ENCODE measurements at regions not wholly inside any gene's neighbourhood (a gene's known extent, or its start where the extent isn't known, plus 50 kb on each side); places are given as distances from the start of the nearest gene placed in this dataset.

- intact Hi-C loops (cut with micrococcal nuclease), result no loop called here
- no peak for DNase-seq
- no peak for ATAC-seq
Measured at GRCh38 chr14:51307551-51307950, 67.5 kb downstream of the TMX1 start.

GRCh38 chr14:51308866-51309265 lies 68.8 kb downstream of the TMX1 start:
- no peak for ATAC-seq

GRCh38 chr14:51310505-51310944 lies 70.5 kb downstream of the TMX1 start:
- peak; percentile 94 for ATAC-seq
- intact Hi-C loops (cut with micrococcal nuclease), result no loop called here
- no peak for DNase-seq

More at GRCh38 chr14:51308866-51309265, 68.8 kb downstream of the TMX1 start:
- no peak for DNase-seq
- intact Hi-C loops (cut with micrococcal nuclease), result no loop called here

GRCh38 chr14:51314321-51315015 lies 74.4 kb downstream of the TMX1 start:
- ATAC-seq (no peak), DNase-seq (no peak)
- intact Hi-C loops (cut with micrococcal nuclease), result no loop called here

- ATAC-seq, result no peak
- DNase-seq, result no peak
- intact Hi-C loops (cut with micrococcal nuclease), result no loop called here
Measured at GRCh38 chr14:51317373-51317772, 77.3 kb downstream of the TMX1 start.

- peak; percentile 84 for ATAC-seq
- intact Hi-C loops (cut with micrococcal nuclease), result no loop called here
- DNase-seq, result no peak
Measured at GRCh38 chr14:51318813-51319597, 79.0 kb downstream of the TMX1 start.

- intact Hi-C loops (cut with micrococcal nuclease), result no loop called here
- DNase-seq, result no peak
- ATAC-seq, result no peak
Measured at GRCh38 chr14:51321036-51321435, 81.0 kb downstream of the TMX1 start.

GRCh38 chr14:51323492-51323891 lies 83.4 kb downstream of the TMX1 start:
- DNase-seq, result no peak
- intact Hi-C loops (cut with micrococcal nuclease), result no loop called here
- no peak for ATAC-seq

- ATAC-seq, result peak; percentile 9
- DNase-seq, result no peak
- intact Hi-C loops (cut with micrococcal nuclease), result no loop called here
Measured at GRCh38 chr14:51327376-51327775, 87.3 kb downstream of the TMX1 start.

- intact Hi-C loops (cut with micrococcal nuclease), result no loop called here
- ATAC-seq (peak; percentile 78), DNase-seq (peak; percentile 40)
Measured at GRCh38 chr14:51328064-51328771, 88.2 kb downstream of the TMX1 start.

- ATAC-seq (peak; percentile 80), DNase-seq (no peak)
- intact Hi-C loops (cut with micrococcal nuclease), result no loop called here
Measured at GRCh38 chr14:51328772-51329353, 88.8 kb downstream of the TMX1 start.

- intact Hi-C loops (cut with micrococcal nuclease), result no loop called here
- DNase-seq, result no peak
- ATAC-seq, result no peak
Measured at GRCh38 chr14:51331486-51332367, 91.7 kb downstream of the TMX1 start.

- intact Hi-C loops (cut with micrococcal nuclease), result no loop called here
- no peak for DNase-seq
- ATAC-seq, result no peak
Measured at GRCh38 chr14:51333299-51333698, 93.3 kb downstream of the TMX1 start.

GRCh38 chr14:51333901-51334521 lies 94.0 kb downstream of the TMX1 start:
- ATAC-seq (peak; percentile 63), DNase-seq (peak; percentile 39)
- intact Hi-C loops (cut with micrococcal nuclease), result no loop called here

GRCh38 chr14:51334566-51334965 lies 94.5 kb downstream of the TMX1 start:
- DNase-seq (no peak), ATAC-seq (peak; percentile 25)
- intact Hi-C loops (cut with micrococcal nuclease), result no loop called here

- intact Hi-C loops (cut with micrococcal nuclease), result no loop called here
- ATAC-seq (peak; percentile 95), DNase-seq (peak; percentile 71)
Measured at GRCh38 chr14:51335531-51335930, 95.5 kb downstream of the TMX1 start.

- peak; percentile 73 for ATAC-seq
- intact Hi-C loops (cut with micrococcal nuclease), result no loop called here
Measured at GRCh38 chr14:51335961-51336723, 96.1 kb downstream of the TMX1 start.

GRCh38 chr14:51336734-51337133 lies 96.7 kb downstream of the TMX1 start:
- DNase-seq, result no peak
- intact Hi-C loops (cut with micrococcal nuclease), result no loop called here
- no peak for ATAC-seq

More at GRCh38 chr14:51335961-51336723, 96.1 kb downstream of the TMX1 start:
- DNase-seq, result no peak

Data from left ventricle myocardium superior (tissue), 1 donor.